A549 (cell line): ENCODE measurements at regions not wholly inside any gene's neighbourhood (a gene's known extent, or its start where the extent isn't known, plus 50 kb on each side); places are given as distances from the start of the nearest gene placed in this dataset.

Experiments
- ATAC-seq, 2 experiments: fragments of 200-7000 bp in 1 of 2; fragments of >200 bp in 1 of 2; cut with Nextera tagmentation in 1 of 2; cut with Tn5 transposase in 1 of 2; 3 replicates each; pipeline versions ENCODE4 v1.8.0 to v1.9.1; 2018 to 2020; ENCODE audit warnings: mild to moderate bottlenecking in 1 of 2, moderate library complexity in 1 of 2
- CTCF ChIA-PET: fragments of 300-600 bp; sonication (Branson Sonifier 250); formaldehyde crosslinking; extraction: SDS; loops from one replicate; lab custom pipeline; 2021; ENCODE audit warnings: antibody characterized with exemption, inconsistent platforms; lab: Yijun Ruan, JAX
- POLR2A ChIA-PET: fragments of 350-600 bp; formaldehyde crosslinking; extraction: SDS; loops from one replicate; lab custom pipeline; 2021; ENCODE audit warnings: antibody characterized with exemption, inconsistent platforms; lab: Yijun Ruan, JAX
- DNase-seq, 2 experiments: peaks; one replicate each; pipeline versions ENCODE4 v3.0.0 to v3.0.0-alpha.2; 2011 to 2016; ENCODE audit warnings: low read depth in 1 of 2, low spot score in 1 of 2
- FAIRE-seq: peaks from 2 replicates; lab custom pipeline; 2011; peaks lifted over from hg19 to GRCh38; lab: Jason Lieb, UNC
- H3K27ac ChIP-seq, 2 experiments: fragments of >200 bp; sonication (Bioruptor Twin); formaldehyde crosslinking; 3 replicates each; pipeline ENCODE4 v1.5.1; 2016 to 2017
- H3K4me1 ChIP-seq: fragments of >200 bp; sonication (Bioruptor Twin); formaldehyde crosslinking; 3 replicates; pipeline ENCODE4 v1.6.1; 2016
- H3K4me2 ChIP-seq: fragments of >200 bp; sonication (Bioruptor Twin); formaldehyde crosslinking; 3 replicates; pipeline ENCODE4 v1.6.1; 2016
- H3K4me3 ChIP-seq: fragments of >200 bp; sonication (Bioruptor Twin); formaldehyde crosslinking; 3 replicates; pipeline ENCODE4 v1.5.1; 2016
- H3K9me3 ChIP-seq: fragments of >200 bp; sonication (Bioruptor Twin); formaldehyde crosslinking; 3 replicates; pipeline ENCODE4 v1.6.1; 2016
- ATOH8 ChIP-seq: fragments of 250-450 bp; sonication (Bioruptor Pico); IDR thresholded peaks from 2 replicates; pipeline ENCODE4 v1.5.0; 2020; ENCODE audit warnings: low read depth, mild to moderate bottlenecking, moderate library complexity
- BHLHE40 ChIP-seq: IDR thresholded peaks from 2 replicates; pipeline ENCODE4 v1.6.1; 2012; ENCODE audit warnings: low read depth, low read length, inconsistent platforms
- CBX2 ChIP-seq: fragments of 200-600 bp; sonication (generic); IDR thresholded peaks from 2 replicates; pipeline ENCODE4 v1.6.1; 2016; ENCODE audit warnings: low read depth, mild to moderate bottlenecking, borderline replicate concordance
- CBX8 ChIP-seq: fragments of 200-600 bp; sonication (generic); IDR thresholded peaks from 2 replicates; pipeline ENCODE4 v1.6.1; 2016
- CEBPB ChIP-seq, 2 experiments: fragments of >200 bp in 1 of 2; sonication (Bioruptor Twin) in 1 of 2; formaldehyde crosslinking in 1 of 2; IDR thresholded peaks; 2 replicates each; pipeline ENCODE4 v1.6.1; 2012 to 2016
- CHD2 ChIP-seq: fragments of 150-350 bp; IDR thresholded peaks from 2 replicates; pipeline ENCODE4 v1.6.1; 2014; ENCODE audit warnings: low read length; ENCODE audit not compliant: partially characterized antibody
- CHD4 ChIP-seq: fragments of 200-600 bp; sonication (generic); IDR thresholded peaks from 2 replicates; pipeline ENCODE4 v1.6.1; 2016; ENCODE audit warnings: antibody characterized with exemption, mild to moderate bottlenecking, borderline replicate concordance
- CTCF ChIP-seq: fragments of >200 bp; sonication (Bioruptor Twin); formaldehyde crosslinking; IDR thresholded peaks from 3 replicates; pipeline ENCODE4 v1.5.1; 2016
- E2F6 ChIP-seq: IDR thresholded peaks from 2 replicates; pipeline ENCODE4 v1.6.1; 2012; ENCODE audit warnings: low read depth, borderline replicate concordance
- EHF ChIP-seq: fragments of 250-450 bp; sonication (Bioruptor Pico); IDR thresholded peaks from 2 replicates; pipeline ENCODE4 v1.5.0; 2020; ENCODE audit warnings: mild to moderate bottlenecking
- EHMT2 ChIP-seq: fragments of 200-600 bp; sonication (generic); IDR thresholded peaks from 2 replicates; pipeline ENCODE4 v1.6.1; 2016; ENCODE audit warnings: antibody characterized with exemption, low read depth, mild to moderate bottlenecking, moderate library complexity
- ELK1 ChIP-seq: fragments of 150-350 bp; IDR thresholded peaks from 2 replicates; pipeline ENCODE4 v1.6.1; 2014; ENCODE audit warnings: low read depth, mild to moderate bottlenecking, low read length
- EP300 ChIP-seq, 2 experiments: fragments of >200 bp; sonication (Bioruptor Twin); formaldehyde crosslinking; IDR thresholded peaks; 2 replicates in 1 of 2; 3 replicates in 1 of 2; pipeline ENCODE4 v1.6.1; 2016 to 2017
- FOSB ChIP-seq: fragments of 250-450 bp; sonication (Bioruptor Pico); IDR thresholded peaks from 2 replicates; pipeline ENCODE4 v1.5.0; 2020; ENCODE audit warnings: mild to moderate bottlenecking, moderate library complexity
- HDAC2 ChIP-seq: fragments of 200-600 bp; sonication (generic); IDR thresholded peaks from 2 replicates; pipeline ENCODE4 v1.6.1; 2016
- HEYL ChIP-seq: fragments of 250-450 bp; sonication (Bioruptor Pico); IDR thresholded peaks from 2 replicates; pipeline ENCODE4 v1.8.0; 2021; ENCODE audit warnings: mild to moderate bottlenecking, moderate library complexity
- HOXB13 ChIP-seq: fragments of 250-450 bp; sonication (Bioruptor Pico); IDR thresholded peaks from 2 replicates; pipeline ENCODE4 v1.5.0; 2020; ENCODE audit warnings: low read depth, mild to moderate bottlenecking, moderate library complexity
- KDM1A ChIP-seq: fragments of 200-600 bp; sonication (generic); IDR thresholded peaks from 2 replicates; pipeline ENCODE4 v1.6.1; 2016; ENCODE audit warnings: low read depth, mild to moderate bottlenecking
- MYC ChIP-seq: IDR thresholded peaks from 2 replicates; pipeline ENCODE4 v1.6.1; 2012; ENCODE audit warnings: mild to moderate bottlenecking, inconsistent platforms, low read length, improper control_type of control experiment, borderline replicate concordance
- NR3C1 ChIP-seq: fragments of >200 bp; sonication (Bioruptor Twin); formaldehyde crosslinking; IDR thresholded peaks from 3 replicates; pipeline ENCODE4 v1.6.1; 2017
- PHF8 ChIP-seq: fragments of 200-600 bp; sonication (generic); IDR thresholded peaks from 2 replicates; pipeline ENCODE4 v1.6.1; 2016; ENCODE audit warnings: low read depth, mild to moderate bottlenecking, antibody characterized with exemption, moderate library complexity, borderline replicate concordance
- POLR2AphosphoS2 ChIP-seq: conservative IDR thresholded peaks from 2 replicates; pipeline ENCODE4 v1.6.1; 2012; ENCODE audit warnings: low read length, improper control_type of control experiment, inconsistent platforms
- RAD21 ChIP-seq, 2 experiments: fragments of >200 bp in 1 of 2; sonication (Bioruptor Twin) in 1 of 2; formaldehyde crosslinking in 1 of 2; IDR thresholded peaks in 1 of 2; conservative IDR thresholded peaks in 1 of 2; 2 replicates in 1 of 2; 3 replicates in 1 of 2; pipeline ENCODE4 v1.6.1; 2012 to 2018; ENCODE audit warnings: inconsistent platforms in 1 of 2
- RARB ChIP-seq: fragments of 250-450 bp; sonication (Bioruptor Pico); IDR thresholded peaks from 2 replicates; pipeline ENCODE4 v1.8.0; 2021; ENCODE audit warnings: mild to moderate bottlenecking, moderate library complexity
- RCOR1 ChIP-seq: fragments of 150-350 bp; IDR thresholded peaks from 2 replicates; pipeline ENCODE4 v1.6.1; 2014; ENCODE audit warnings: antibody characterized with exemption, low read length, low read depth
- RNF2 ChIP-seq: fragments of 200-600 bp; sonication (generic); IDR thresholded peaks from 2 replicates; pipeline ENCODE4 v1.6.1; 2016; ENCODE audit warnings: low read depth, mild to moderate bottlenecking, antibody characterized with exemption, moderate library complexity, borderline replicate concordance
- SMC3 ChIP-seq: fragments of >200 bp; sonication (Bioruptor Twin); formaldehyde crosslinking; IDR thresholded peaks from 3 replicates; pipeline ENCODE4 v1.6.1; 2018; ENCODE audit warnings: inconsistent platforms
- SREBF2 ChIP-seq: fragments of 450-650 bp; IDR thresholded peaks from 2 replicates; pipeline ENCODE4 v1.6.1; 2014; ENCODE audit warnings: mild to moderate bottlenecking, moderate library complexity
- ZC3H11A ChIP-seq: fragments of 450-650 bp; IDR thresholded peaks from 2 replicates; pipeline ENCODE4 v1.6.1; 2014; ENCODE audit warnings: antibody characterized with exemption, mild to moderate bottlenecking
- ZFP36 ChIP-seq: fragments of 450-650 bp; IDR thresholded peaks from 2 replicates; pipeline ENCODE4 v1.6.1; 2014; ENCODE audit warnings: borderline replicate concordance; ENCODE audit not compliant: partially characterized antibody
- ZNF302 ChIP-seq: fragments of 250-450 bp; sonication (Bioruptor Pico); IDR thresholded peaks from 2 replicates; pipeline ENCODE4 v1.9.0; 2021; ENCODE audit warnings: inconsistent platforms, mild to moderate bottlenecking, moderate library complexity
- WGBS: methylation state at CpG from one replicate; pipeline ENCODE4 v1.1.6; 2017; ENCODE audit errors: missing lambda C conversion rate; 5-methylcytosine and 5-hydroxymethylcytosine counted together

GRCh38 chr2:38159191-38159590, 83.2 kb upstream of the CYP1B1 start:
- no peaks in the 10 kb centered on the region for H3K4me1 ChIP-seq
- TF ChIP-seq RCOR1 (no peak), FOSB (CRISPR knock-in tag) (no peak), ZC3H11A (no peak), CHD4 (no peak), POLR2AphosphoS2 (no peak), CHD2 (no peak), ZFP36 (no peak), HOXB13 (CRISPR knock-in tag) (no peak), CBX8 (no peak)
- TF ChIP-seq, all 56 proteins: peak for 0
- POLR2A ChIA-PET, result no interaction called here
- 72% methylated on average over 6 of the region's 6 CpGs for WGBS
- ATAC-seq (no peak), DNase-seq (no peak), FAIRE-seq (no peak)
- Histone ChIP-seq H3K27ac (no peak overlapping the region), H3K9me3 (no peaks in the 10 kb centered on the region), H3K4me3 (no peak overlapping the region), H3K4me2 (no peak overlapping the region)
- CTCF ChIA-PET, result no interaction called here

GRCh38 chr2:38158378-38159118, 82.6 kb upstream of the CYP1B1 start:
- no peak for DNase-seq
- CTCF ChIA-PET, result no interaction called here
- POLR2A ChIA-PET, result no interaction called here
- no peak for ATAC-seq
- no peak overlapping the region for H3K4me2 ChIP-seq
- no peak for FAIRE-seq
- WGBS, result 90% methylated on average over 6 of the region's 6 CpGs
- H3K9me3 ChIP-seq, result no peaks in the 10 kb centered on the region
- H3K4me1 ChIP-seq, result no peaks in the 10 kb centered on the region
- H3K27ac ChIP-seq, result no peak overlapping the region
- TF ChIP-seq EHF (CRISPR knock-in tag) (no peak), BHLHE40 (no peak), CHD4 (no peak), ZNF302 (CRISPR knock-in tag) (no peak), NR3C1 (no peak), KDM1A (no peak), MYC (no peak), CBX2 (no peak), FOSB (CRISPR knock-in tag) (no peak), HEYL (no peak), E2F6 (no peak), RARB (CRISPR knock-in tag) (no peak), CTCF (no peak)
- H3K4me3 ChIP-seq, result no peak overlapping the region

GRCh38 chr2:38156436-38156835, 80.5 kb upstream of the CYP1B1 start:
- no peak for TF ChIP-seq ZFP36
- TF ChIP-seq ATOH8 (CRISPR knock-in tag), result no peak
- TF ChIP-seq ELK1, result no peak
- no peak for TF ChIP-seq EP300 (IDR thresholded peaks at IDR 0.05)
- no peak for TF ChIP-seq HEYL
- TF ChIP-seq RCOR1, result no peak
- no peak for TF ChIP-seq HDAC2
- TF ChIP-seq CHD2, result no peak
- TF ChIP-seq RAD21 (conservative IDR thresholded peaks at IDR 0.05 in 1 of 2, IDR thresholded peaks at IDR 0.05 in 1 of 2), result no peak
- no peak for TF ChIP-seq PHF8
- TF ChIP-seq CEBPB (IDR thresholded peaks at IDR 0.05), result no peak
- no peak for TF ChIP-seq EHF (CRISPR knock-in tag)
- no peak for TF ChIP-seq SMC3
- TF ChIP-seq HOXB13 (CRISPR knock-in tag), result no peak
- TF ChIP-seq RNF2, result no peak
- TF ChIP-seq EHMT2, result no peak
- no peak for TF ChIP-seq KDM1A
- no peak for TF ChIP-seq SREBF2
- no peak for DNase-seq
- Histone ChIP-seq H3K9me3 (no peaks in the 10 kb centered on the region), H3K4me3 (no peak overlapping the region), H3K4me2 (no peak overlapping the region), H3K4me1 (no peaks in the 10 kb centered on the region), H3K27ac (no peak overlapping the region)
- ChIA-PET CTCF (interaction anchor here (0.6 to 1.6 kb wide), 4 partner anchors 21 to 80 kb away, joined by 3 to 4 read pairs (median 4); no protein-coding TSS in a partner anchor), POLR2A (no interaction called here)
- WGBS, result 66% methylated on average over 5 of the region's 5 CpGs
- FAIRE-seq, result no peak
- no peak for ATAC-seq
